Endodermal cell (in vitro differentiated cells): ENCODE measurements at regions not wholly inside any gene's neighbourhood (a gene's known extent, or its start where the extent isn't known, plus 50 kb on each side); places are given as distances from the start of the nearest gene placed in this dataset.

Source experiments
- DNase-seq: peaks from one replicate; pipeline ENCODE4 v3.0.0-alpha.2; 2017
- H3K27ac ChIP-seq: 2 replicates; pipeline ENCODE4 v1.5.1; 2013; ENCODE audit warnings: mild to moderate bottlenecking, low read depth, low read length, moderate library complexity
- H3K27me3 ChIP-seq: 2 replicates; pipeline ENCODE4 v1.6.1; 2013; ENCODE audit warnings: mild to moderate bottlenecking, low read length, moderate library complexity; ENCODE audit not compliant: insufficient read depth, control insufficient read depth, poor library complexity, severe bottlenecking
- H3K36me3 ChIP-seq: 2 replicates; pipeline ENCODE4 v1.7.0; 2013; ENCODE audit warnings: mild to moderate bottlenecking, low read length, moderate library complexity; ENCODE audit not compliant: control insufficient read depth, insufficient read depth
- H3K4me1 ChIP-seq: one replicate; pipeline ENCODE4 v1.7.0; 2013; ENCODE audit warnings: low read length; ENCODE audit not compliant: control insufficient read depth, insufficient read depth
- H3K4me3 ChIP-seq: 2 replicates; pipeline ENCODE4 v1.5.1; 2013; ENCODE audit warnings: mild to moderate bottlenecking, low read length, moderate library complexity
- H3K9ac ChIP-seq: 2 replicates; pipeline ENCODE4 v1.6.1; 2013; ENCODE audit warnings: mild to moderate bottlenecking, low read length, moderate library complexity; ENCODE audit not compliant: poor library complexity, severe bottlenecking; ENCODE audit errors: extremely low read depth
- H3K9me3 ChIP-seq: 2 replicates; pipeline ENCODE4 v1.6.1; 2013; ENCODE audit warnings: mild to moderate bottlenecking, low read length, moderate library complexity; ENCODE audit not compliant: control insufficient read depth
- H3K27ac Mint-ChIP-seq: 2 replicates; pipeline ENCODE4 v1.8.0; 2020; ENCODE audit warnings: mixed read lengths
- H3K27me3 Mint-ChIP-seq: 2 replicates; pipeline ENCODE4 v1.8.0; 2021; ENCODE audit warnings: mild to moderate bottlenecking, mixed read lengths; ENCODE audit not compliant: insufficient read depth
- H3K36me3 Mint-ChIP-seq: 2 replicates; pipeline ENCODE4 v1.8.0; 2020; ENCODE audit warnings: low read depth, mixed read lengths
- H3K4me1 Mint-ChIP-seq: 2 replicates; pipeline ENCODE4 v1.8.0; 2020; ENCODE audit warnings: mixed read lengths
- H3K4me3 Mint-ChIP-seq: 2 replicates; pipeline ENCODE4 v1.8.0; 2020; ENCODE audit warnings: mild to moderate bottlenecking, moderate library complexity, mixed read lengths
- H3K9me3 Mint-ChIP-seq: 2 replicates; pipeline ENCODE4 v1.8.0; 2020; ENCODE audit warnings: mild to moderate bottlenecking, mixed read lengths
- CTCF ChIP-seq: fragments of 200-600 bp; sonication (generic); conservative IDR thresholded peaks from 2 replicates; pipeline ENCODE4 v1.5.0; 2021; ENCODE audit warnings: antibody characterized with exemption, mild to moderate bottlenecking
- WGBS, 2 experiments: methylation state at CpG; one replicate each; pipeline versions ENCODE4 v1.1.5 to v1.1.7; 2013; ENCODE audit warnings: missing lambda C conversion rate in 2 of 2, mixed read lengths in 1 of 2; ENCODE audit not compliant: insufficient coverage in 1 of 2, insufficient read length in 1 of 2; 5-methylcytosine and 5-hydroxymethylcytosine counted together

DNA sequence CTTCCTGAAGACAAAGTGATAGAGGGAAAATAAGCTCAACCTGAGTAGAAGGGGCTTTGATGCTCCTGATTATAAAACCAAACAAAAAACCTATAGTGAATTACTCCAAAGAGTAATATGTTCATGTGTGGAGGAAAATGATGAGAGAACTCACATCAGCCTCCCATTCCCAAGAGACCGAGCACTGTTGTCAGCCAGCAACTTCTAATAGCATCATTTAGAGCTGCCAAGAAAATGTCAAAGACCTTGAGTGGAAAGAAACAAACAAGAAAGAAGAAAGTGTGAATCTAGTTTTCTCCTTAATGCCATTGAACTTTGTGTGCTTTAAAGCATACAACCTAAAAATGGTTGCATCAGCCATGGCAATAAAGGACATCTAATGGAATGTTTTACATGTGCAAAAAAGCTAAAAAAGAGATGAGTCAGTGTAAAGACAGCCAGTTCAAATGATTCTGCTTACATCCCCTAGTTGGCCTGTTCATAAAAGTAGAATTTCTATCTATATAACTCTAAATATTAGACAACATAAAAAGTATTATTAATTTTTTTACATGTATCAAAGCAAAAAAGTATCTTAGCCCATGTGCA lies 1066.2 kb downstream of the TDRD15 start:
- Mint-ChIP-seq H3K36me3 (no peaks in the 10 kb centered on the region), H3K27me3 (no peaks in the 10 kb centered on the region), H3K27ac (no peak overlapping the region), H3K4me3 (no peak overlapping the region), H3K4me1 (no peaks in the 10 kb centered on the region), H3K9me3 (peaks cover 3% of the 10 kb centered on the region)
- 93 to 100% methylated on average over 1 of the region's 1 CpG for WGBS, 2 experiments
- H3K4me1 ChIP-seq, result no peaks in the 10 kb centered on the region
- no peaks in the 10 kb centered on the region for H3K27me3 ChIP-seq
- no peak overlapping the region for H3K9ac ChIP-seq
- peaks cover 4% of the 10 kb centered on the region for H3K9me3 ChIP-seq
- no peak overlapping the region for H3K27ac ChIP-seq
- DNase-seq, result no peak
- H3K36me3 ChIP-seq, result no peaks in the 10 kb centered on the region
- no peak overlapping the region for H3K4me3 ChIP-seq
- TF ChIP-seq CTCF, result no peak

DNA sequence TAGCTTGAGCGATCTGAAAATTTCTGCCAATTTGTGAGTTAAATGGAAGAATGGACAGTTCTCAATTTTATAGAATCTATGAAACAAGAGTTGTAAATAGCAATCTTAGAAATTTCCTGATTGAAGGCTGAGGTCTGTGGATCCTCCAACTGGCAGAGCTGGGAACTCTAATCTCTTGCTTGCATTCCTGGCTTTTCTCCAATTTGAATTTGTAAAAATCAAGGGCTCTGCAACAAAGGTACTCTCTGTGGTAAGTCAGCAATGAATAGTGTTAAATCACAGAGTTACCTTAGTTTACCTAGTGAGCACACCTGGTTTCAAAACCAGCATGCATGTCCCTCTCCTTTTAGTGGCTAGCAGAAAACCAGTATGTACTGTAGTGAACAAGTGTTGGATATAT lies 1070.5 kb downstream of the TDRD15 start:
- Histone ChIP-seq H3K27ac (no peak overlapping the region), H3K36me3 (no peaks in the 10 kb centered on the region), H3K27me3 (no peaks in the 10 kb centered on the region), H3K9ac (no peak overlapping the region), H3K4me3 (no peak overlapping the region), H3K4me1 (peaks cover 4% of the 10 kb centered on the region), H3K9me3 (no peaks in the 10 kb centered on the region)
- WGBS, 2 experiments, result 85 to 100% methylated on average over 1 of the region's 1 CpG
- H3K4me3 Mint-ChIP-seq, result no peak overlapping the region
- no peak for TF ChIP-seq CTCF
- H3K4me1 Mint-ChIP-seq, result peaks cover 2% of the 10 kb centered on the region
- no peaks in the 10 kb centered on the region for H3K9me3 Mint-ChIP-seq
- DNase-seq, result no peak
- no peaks in the 10 kb centered on the region for H3K27me3 Mint-ChIP-seq
- H3K36me3 Mint-ChIP-seq, result no peaks in the 10 kb centered on the region
- no peak overlapping the region for H3K27ac Mint-ChIP-seq

DNA sequence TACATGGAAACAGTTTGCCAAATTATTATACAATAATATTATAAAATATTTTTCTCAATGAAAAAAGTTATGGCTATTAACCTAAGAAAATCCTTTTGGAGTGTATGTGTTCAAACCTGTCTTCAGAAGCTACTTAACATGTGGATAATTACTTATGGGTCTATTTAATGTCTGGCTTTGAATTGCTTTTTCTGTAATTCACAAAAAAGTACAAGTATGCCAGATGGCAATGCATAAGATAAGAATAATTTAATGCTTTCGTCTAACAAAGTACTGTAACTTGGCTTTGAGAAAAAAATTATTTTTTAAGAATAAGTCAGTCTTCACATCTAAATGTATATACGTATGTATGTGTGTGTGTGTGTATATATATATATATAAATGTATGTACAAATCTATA lies 1073.0 kb downstream of the TDRD15 start:
- Mint-ChIP-seq H3K27me3 (no peaks in the 10 kb centered on the region), H3K27ac (no peak overlapping the region), H3K9me3 (no peaks in the 10 kb centered on the region), H3K4me3 (no peak overlapping the region), H3K36me3 (no peaks in the 10 kb centered on the region), H3K4me1 (peaks cover 2% of the 10 kb centered on the region)
- Histone ChIP-seq H3K27ac (no peak overlapping the region), H3K27me3 (no peaks in the 10 kb centered on the region), H3K4me3 (no peak overlapping the region), H3K36me3 (no peaks in the 10 kb centered on the region), H3K9me3 (no peaks in the 10 kb centered on the region), H3K4me1 (peaks cover 4% of the 10 kb centered on the region), H3K9ac (no peak overlapping the region)
- WGBS, 2 experiments, result 80% methylated on average over 1 of the region's 2 CpGs; no CpG with 5 or more reads in 1 of the 2 experiments
- TF ChIP-seq CTCF, result no peak
- DNase-seq, result no peak
